NOMO-1 (cell line): ENCODE measurements at regions not wholly inside any gene's neighbourhood (a gene's known extent, or its start where the extent isn't known, plus 50 kb on each side); places are given as distances from the start of the nearest gene placed in this dataset.

Experiments used
- DNase-seq, 2 experiments: peaks; one replicate each; lab custom pipeline; 2025; ENCODE audit not compliant: unreplicated experiment in 2 of 2; lab: John Stamatoyannopoulos, UW

DNA sequence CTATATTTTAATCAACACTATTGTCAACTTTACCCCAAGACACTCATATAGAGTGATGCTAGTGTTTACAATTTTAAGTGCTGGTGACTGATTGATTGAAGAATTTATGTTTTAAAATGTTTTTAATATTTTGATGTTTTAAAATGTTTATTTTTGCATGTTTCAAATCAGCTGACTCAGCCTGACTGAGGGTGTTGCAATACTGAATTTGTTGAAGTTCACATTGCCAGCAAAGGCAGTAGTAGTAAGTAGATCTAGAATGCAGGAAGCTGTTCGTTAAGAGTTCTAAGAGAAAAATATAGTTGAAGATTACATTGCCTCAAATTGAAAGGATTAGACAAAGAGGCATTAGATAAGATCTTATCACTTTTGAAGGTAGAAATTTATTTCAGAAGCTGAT, 977.6 kb downstream of the IGSF11 start:
- DNase-seq, result no peak

DNA sequence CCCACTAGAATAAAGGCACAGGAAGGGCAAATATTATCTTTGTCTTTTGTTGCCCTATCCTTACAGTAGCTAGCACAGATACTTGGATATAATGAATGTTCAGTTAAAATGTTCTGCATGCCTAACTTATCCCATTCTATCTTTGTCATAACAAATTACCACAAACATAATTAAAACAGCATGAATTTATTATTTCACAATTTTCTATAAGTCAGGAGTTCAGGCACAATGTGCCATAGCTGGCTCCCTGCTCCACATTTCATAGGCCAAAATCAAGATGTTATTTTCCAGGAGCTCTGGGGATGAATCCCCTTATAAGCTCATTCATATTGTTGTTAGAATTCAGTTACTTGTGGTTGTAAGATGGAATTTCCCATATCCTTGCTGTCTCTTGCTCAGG, 975.5 kb downstream of the IGSF11 start:
- no peak for DNase-seq

DNA sequence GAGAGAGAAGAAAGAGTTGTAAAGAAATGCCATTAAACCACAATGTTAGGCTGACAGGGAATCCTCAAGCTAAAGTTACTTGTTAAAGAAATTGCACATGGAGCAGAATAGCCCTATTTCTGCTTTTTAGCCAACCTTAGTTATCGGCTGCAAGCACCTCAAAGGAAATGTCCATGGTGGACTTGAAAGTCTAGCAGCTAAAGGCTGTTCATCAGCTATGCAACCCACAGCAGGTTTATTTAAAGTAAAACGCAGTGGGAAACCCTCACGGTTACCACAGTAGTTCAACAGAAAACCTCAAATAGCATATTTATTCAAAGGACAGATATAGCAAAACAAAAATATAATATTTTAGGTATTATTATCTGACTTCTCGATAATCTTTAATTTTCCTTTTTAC, 967.2 kb downstream of the IGSF11 start:
- no peak for DNase-seq

DNA sequence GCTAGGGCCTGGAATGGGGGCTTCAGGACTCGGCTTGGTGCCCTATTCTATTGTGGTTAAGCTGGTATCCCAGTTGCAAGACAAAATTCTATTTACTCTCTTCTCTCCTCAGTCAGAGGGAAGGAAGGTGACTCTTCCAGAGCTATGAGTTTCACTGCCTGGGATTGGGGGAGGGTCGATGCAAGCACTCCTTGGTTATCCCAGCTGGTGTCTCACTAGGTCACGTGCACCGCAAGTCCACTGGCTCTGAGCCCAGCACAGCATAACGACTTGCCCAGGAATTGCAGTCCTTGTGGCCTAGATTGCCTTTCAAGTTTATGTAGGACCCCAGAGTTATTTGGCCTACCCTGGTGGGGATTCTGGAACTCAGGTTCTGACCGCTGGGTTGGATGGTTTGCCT, 958.8 kb downstream of the IGSF11 start:
- no peak for DNase-seq

DNA sequence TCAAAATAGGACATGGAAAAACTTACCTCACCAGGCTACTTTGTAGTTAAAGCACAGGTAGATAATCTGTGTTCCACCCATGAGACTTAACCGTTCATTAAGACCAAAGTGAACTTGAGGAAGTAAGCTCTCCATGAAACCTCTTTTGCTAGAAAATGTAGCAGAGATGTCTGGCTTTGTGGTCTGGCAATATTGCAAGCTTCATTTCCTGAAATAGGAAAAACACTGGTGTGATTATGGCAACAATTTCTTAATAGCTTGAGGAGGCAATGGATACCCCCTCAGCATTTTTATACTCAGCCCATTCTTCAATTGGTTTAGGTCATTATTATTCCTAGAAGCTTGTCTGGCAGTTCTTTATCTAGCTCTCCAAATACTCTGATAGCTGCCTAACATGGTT, 957.3 kb downstream of the IGSF11 start:
- DNase-seq, result no peak

DNA sequence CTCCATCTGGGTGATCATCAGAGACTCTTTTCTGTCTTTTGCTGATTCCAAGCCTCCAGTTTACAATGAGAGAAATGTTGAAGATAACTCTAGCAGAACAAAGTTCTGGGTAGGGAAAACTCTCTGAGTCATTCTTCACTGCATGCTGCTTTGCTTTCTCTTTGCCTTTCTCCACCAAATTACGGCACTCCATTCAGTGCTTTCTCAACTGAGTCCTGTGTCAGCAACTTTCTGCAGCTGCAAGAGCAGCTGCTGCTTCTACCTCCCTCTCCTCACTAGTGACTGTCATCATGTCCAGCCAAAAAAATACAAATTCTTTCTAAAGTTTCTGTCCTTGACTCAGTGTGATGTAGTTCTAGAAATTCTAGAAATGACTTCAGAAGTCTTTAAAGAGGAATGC, 953.8 kb downstream of the IGSF11 start:
- no peak for DNase-seq

DNA sequence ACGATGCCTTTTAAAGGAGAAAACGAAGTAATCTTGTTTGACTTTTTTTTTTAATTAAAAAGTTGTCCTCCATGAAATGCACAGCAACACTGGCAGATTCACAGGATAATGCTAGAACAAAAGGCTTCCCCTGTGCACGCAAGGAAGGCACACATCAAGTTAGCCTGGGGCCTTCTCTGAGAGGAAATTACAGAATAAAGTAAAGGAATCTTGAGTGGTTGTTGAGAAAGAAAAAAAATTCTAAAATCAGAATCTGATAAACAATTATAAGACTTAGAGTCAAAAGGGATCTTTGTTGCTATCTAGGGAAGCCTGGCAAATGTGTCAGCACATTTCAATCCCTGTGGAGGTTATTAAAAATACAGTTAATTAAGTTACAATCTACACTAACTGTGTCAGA, 946.0 kb downstream of the IGSF11 start:
- DNase-seq, result no peak

DNA sequence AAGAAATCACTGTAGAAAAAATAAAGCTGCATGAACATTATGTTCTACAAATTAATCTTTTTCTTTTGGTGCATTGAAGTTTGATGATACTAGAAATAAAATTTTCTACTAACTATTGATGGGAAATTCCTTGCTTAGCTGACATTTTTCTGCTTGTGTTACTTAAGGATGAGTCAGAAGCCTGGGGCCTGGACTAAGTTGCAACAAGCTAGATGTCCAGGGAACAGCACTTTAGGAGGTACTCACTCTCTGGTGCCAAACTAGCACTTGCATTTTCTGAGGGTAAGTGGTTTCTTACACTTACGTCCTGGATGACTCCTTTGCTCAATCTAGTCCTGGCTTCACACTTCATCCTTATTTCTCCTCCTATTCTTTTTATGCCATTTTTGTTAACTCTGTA, 945.1 kb downstream of the IGSF11 start:
- no peak for DNase-seq

DNA sequence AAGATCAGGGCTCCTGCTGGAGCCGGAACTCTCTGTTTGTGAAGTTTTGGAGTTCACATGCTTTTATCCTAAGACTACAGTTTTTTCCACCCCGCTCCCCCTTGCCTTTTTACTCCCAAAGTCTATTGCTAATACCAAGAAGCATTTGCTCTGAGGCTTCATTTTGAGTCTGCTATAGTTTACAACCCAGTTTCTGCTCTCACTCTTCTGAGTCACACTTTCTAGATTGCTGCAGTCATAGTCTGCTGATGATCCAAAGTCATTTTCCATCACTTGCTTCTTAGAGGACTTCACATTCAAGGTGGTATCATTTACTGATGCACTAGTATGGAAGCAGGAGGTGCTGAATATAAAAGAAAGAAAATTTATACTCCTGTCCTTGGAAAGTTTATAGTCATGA, 937.4 kb downstream of the IGSF11 start:
- no peak for DNase-seq

DNA sequence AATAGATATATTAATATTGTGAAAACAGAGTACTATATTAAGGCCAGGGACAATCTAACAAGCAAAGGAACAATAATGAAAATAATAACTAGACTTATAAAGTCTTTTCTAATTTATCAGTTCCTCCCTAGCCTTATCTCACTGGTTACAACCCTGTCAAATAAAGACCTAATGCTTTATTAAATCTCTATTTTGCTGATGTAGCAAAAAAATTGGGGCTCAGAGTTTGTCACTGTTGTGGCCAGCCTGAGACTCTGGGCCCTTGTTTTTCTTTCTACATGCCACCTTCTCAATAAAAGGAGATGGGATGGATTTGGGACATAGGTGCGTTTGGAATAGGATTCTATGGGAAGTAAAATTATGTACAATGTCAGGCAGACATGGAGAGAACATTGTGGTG, 937.0 kb downstream of the IGSF11 start:
- DNase-seq, result no peak

DNA sequence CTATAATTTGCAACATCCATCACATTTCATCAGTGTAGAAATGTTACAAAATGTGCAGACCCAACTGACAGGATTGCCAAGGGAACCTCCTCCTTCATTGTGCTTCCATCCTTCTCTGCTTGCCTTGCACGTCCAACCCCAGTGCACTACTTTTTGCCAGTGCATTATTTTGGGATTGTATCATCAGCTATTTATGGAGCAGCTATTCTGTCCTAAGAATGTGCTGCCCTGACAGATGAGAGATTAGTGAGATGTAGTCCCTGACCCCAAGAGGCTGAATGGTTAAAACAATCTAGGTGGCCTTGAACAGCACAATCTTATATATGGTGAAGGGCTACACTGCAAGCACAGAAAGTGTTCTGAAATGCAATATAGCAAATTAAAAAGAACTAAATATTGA, 935.8 kb downstream of the IGSF11 start:
- DNase-seq, result no peak

DNA sequence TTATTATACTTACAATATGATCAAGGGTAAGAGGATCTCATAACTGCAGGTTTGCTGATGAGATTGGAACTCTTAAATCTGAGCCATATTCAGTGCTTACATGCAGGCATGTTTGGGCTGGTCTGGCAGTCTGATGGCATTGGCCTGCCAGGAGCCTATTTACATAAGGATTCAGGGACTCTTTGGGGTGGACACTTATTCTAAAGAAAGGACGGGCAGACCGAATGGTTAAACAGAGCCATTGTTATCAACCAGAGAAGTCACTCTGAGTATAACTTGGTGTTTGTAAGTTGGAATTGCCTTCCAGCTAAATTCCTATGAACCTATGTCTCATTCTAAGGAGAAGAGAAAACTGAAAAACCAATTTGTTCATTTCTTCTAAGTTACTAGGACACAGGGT, 932.8 kb downstream of the IGSF11 start:
- DNase-seq, result no peak

DNA sequence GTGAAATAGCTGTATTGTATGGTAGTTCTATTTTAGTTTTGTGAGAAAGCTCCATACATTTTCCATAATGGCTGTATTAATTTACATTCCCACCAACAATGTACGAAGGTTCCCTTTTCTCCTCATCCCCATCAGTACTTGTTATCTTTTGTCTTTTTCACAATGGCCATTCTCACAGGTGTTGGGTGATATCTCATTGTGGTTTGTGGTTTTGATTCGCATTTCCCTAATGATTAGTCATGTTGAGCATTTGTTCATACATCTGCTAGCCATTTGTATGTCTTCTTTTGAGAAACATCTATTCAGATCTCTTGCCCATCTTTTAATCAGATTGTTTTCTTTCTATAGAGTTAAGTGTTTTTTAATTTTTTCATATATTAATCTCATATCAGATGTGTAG, 931.9 kb downstream of the IGSF11 start:
- DNase-seq, result no peak

DNA sequence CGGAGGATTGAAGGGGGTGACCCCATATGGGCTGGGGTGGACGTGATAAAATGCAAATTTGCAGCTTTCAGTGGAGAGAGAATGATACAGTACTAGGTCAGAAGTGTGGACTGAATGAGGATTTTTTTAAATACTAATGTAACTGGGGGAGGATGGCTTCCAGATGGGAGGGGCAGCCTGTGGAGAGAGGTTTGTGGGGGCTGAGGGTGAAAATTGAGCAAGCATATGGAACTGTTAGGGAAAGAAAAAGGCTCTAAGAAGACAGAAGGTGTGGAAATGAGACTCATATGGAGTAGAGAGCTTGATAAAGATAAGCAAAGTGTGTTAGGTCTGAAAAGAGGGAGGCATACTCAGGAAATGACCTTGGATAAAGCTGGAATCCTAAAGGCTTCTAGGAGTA, 926.4 kb downstream of the IGSF11 start:
- no peak for DNase-seq

DNA sequence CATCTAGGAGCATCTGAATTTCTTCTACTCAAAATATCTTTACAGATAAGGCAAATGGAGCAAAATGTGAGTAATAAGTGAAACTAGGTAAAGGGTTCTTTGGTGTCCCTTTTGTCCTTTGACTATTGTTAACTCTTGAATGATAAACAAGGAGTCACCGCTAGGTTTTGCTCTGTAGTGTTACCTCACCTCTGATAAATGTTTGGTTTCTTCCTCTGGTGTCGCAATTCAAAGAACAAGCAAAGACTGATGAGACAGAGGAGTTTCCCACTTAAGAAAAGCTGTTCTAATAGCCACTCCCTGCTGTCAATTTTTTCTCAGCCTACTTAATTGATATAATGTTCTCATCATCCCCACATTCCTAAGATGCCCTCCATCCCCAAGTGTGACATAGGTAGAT, 925.9 kb downstream of the IGSF11 start:
- no peak for DNase-seq

DNA sequence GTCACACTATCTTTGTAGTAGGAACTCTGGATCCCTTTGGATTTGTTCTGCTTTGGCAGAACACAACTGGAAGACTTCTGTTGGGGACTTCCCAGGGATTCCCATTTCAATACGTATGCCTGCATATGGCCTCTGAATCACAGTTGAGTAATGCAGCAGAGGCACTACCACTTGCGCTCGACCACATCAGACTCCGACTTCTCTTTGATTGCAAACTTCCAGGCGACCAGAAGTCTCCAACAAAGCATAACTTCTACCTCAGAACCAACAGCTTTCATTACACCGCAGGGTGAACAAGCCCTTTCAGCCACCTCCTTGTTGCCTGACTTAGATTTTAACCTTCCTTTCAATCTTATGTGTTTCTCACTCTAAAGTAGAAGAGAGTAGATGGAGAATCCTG, 924.4 kb downstream of the IGSF11 start:
- no peak for DNase-seq

DNA sequence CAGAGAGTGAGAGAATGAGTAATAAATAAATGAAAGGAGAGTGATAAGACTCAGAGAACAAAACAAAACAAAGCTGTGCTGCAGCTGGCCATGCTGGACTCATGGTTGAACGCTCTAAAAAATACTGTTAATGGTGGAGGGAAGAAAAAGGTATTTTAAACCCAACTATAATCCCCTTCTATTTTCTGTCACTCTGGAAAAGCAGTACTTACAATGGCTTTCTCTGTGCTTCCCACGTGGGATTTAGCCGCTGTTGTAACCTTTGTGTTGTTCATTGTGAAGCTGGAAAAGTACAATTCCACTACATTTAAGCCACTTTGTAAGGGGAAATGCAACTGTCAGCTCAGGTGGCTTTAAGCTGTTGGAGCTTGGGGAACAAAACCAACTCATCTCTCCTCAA, 917.7 kb downstream of the IGSF11 start:
- no peak for DNase-seq

DNA sequence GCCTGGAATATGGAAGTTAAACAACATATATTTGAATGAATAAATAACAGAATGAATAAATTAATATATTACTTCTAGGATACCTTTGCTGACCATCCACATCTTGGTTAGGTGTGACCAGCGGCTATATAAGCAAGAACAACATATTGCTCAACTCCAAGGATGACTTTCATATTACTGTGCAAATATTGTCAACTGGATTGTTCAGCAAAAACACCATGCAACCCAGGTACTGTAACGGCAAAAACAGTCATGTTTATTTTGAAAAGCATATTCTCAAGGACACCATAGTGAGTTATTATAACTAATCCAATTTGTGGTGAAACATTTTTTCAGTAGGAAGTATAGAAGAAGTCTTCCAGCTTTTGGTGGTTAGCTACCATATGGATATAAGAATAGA, 907.9 kb downstream of the IGSF11 start:
- DNase-seq, result no peak

DNA sequence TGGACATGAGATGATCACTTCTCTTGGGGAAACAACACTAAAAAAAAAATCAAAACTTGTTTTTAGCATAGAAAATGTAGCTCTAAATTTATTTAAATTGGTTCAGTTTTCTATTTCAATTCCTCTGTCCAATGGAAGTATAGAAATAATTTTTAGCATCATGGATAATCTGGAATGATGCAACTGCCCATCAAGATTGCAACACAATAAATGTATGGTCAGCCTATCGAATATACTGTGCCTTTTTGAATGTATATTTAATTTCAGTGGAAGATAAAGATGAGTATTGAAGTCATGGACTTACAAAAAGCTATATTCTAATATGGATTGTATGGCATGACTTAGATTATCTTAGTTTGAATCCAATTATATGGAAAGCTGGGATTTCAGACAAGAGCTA, 906.7 kb downstream of the IGSF11 start:
- no peak for DNase-seq

DNA sequence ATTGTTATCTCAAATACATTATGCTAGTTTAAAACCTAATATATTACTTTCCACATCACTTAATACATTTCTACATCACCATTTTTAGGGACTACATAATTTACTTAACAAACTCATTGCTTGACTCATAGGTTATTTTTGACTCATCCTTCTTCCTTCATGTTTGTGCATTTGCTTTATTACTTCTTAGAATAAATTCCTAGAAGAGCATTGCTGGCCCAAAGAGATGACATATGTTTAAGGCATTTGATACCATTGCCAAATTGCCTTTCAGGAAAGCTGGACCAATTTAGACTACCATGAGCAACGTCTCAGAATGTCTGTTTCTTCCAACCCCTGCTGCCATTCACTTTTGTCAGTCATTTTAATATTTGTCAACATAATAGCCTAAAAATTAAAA, 905.8 kb downstream of the IGSF11 start:
- DNase-seq, result no peak

DNA sequence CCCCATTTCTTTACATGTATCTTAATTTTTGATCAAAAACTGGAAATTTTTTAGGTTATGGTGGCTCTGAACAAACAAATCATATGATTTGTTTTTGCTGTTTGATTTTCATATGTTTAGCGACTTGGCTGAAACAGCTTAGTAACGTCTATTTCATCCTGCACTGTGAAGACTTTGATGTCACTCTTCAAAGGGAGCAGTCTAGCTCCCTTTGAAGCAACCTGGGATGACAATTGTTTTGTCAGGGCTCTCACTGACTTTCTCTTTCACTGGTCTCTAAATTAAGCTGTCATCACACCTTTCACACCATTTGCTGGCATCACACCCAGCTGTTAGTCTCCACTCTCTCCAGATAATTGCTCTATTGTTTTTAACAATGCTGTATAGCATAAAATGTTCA, 896.9 kb downstream of the IGSF11 start:
- no peak for DNase-seq

DNA sequence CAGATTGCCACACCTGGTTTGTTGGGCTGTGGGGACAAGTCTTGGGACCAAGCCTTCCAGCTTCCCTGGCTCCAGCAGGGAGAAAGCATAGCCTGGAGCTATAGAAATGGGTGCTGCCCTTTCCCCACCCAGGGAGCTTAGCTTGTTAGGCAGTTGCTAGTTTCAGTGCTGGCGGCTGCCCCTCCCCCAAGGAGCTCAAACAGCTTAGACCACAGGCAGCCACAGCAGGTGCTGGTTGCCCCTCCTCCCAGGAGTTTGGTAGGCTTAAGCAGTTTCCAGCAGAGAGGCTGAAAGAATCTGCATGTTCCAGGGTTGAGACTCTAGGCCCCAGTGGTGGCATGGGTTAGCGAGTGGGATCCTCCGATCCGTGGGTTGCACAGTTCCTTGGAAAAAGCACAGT, 889.7 kb downstream of the IGSF11 start:
- no peak for DNase-seq

DNA sequence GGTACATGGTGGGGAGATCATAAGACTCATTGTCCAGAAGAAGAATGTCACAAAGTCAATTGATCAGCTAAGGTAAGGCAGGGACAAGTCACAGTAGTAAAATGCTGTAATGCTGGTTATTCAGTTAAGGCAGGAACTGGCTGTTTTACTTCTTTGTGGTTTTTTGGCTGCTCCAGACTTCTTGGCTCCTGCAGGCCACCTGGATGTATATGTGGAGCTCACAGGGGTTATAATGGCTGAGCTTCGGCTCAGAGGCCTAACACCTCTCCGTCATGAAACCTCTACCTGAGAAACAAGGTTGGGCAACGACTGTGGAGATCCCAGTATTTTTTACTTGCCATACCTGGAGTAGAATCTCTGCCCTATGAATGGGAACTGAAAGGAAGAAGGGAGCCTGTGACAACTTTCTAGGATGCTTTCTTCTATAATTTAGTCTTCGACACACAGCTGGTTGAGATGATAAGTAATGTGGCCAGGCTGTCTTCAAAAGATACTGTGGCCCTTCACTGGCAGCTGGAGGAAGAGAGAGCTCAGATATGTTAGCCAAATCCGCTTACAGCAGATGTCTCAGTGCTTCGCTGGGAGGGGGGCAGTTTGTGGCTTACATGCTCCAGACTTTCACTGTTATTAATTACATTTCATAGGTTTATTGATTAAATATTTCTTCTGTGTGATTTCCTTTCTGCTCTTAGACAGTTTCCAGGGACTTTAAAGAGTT, 887.8 kb downstream of the IGSF11 start:
- DNase-seq, result no peak
